Naive B cell (primary cell): ENCODE measurements at regions not wholly inside any gene's neighbourhood (a gene's known extent, or its start where the extent isn't known, plus 50 kb on each side); places are given as distances from the start of the nearest gene placed in this dataset.

Experiments
- ATAC-seq, 2 donors: fragments of 150-1000 bp; cut with Tn5 transposase; 2 replicates each; pipeline ENCODE4 v1.10.0; 2021; ENCODE audit warnings: low read depth in 2 of 2, mild to moderate bottlenecking in 2 of 2, moderate library complexity in 2 of 2
- DNase-seq: peaks from one replicate; pipeline ENCODE4 v3.0.0; 2022
- H3K27ac Mint-ChIP-seq, 6 donors: one replicate each; pipeline ENCODE4 v1.8.0; 2020 to 2022; ENCODE audit warnings: mild to moderate bottlenecking in 6 of 6, mixed read lengths in 6 of 6, moderate library complexity in 5 of 6, inconsistent platforms in 2 of 6
- H3K27me3 Mint-ChIP-seq, 3 donors: one replicate each; pipeline ENCODE4 v1.8.0; 2021 to 2022; ENCODE audit warnings: mixed read lengths in 3 of 3, mild to moderate bottlenecking in 1 of 3
- H3K36me3 Mint-ChIP-seq, 2 donors: one replicate each; pipeline ENCODE4 v1.8.0; 2020 to 2022; ENCODE audit warnings: mixed read lengths in 2 of 2, inconsistent platforms in 1 of 2, mild to moderate bottlenecking in 1 of 2
- H3K4me1 Mint-ChIP-seq, 3 donors: one replicate each; pipeline ENCODE4 v1.8.0; 2020 to 2022; ENCODE audit warnings: mixed read lengths in 3 of 3, inconsistent platforms in 1 of 3, mild to moderate bottlenecking in 1 of 3, moderate library complexity in 1 of 3
- H3K4me3 Mint-ChIP-seq, 8 donors: one replicate each; pipeline ENCODE4 v1.8.0; 2020 to 2022; ENCODE audit warnings: mild to moderate bottlenecking in 8 of 8, mixed read lengths in 8 of 8, moderate library complexity in 8 of 8, inconsistent platforms in 2 of 8
- H3K9me3 Mint-ChIP-seq, 7 donors: one replicate each; pipeline ENCODE4 v1.8.0; 2020 to 2022; ENCODE audit warnings: mixed read lengths in 7 of 7, mild to moderate bottlenecking in 5 of 7, inconsistent platforms in 2 of 7, moderate library complexity in 1 of 7

- Mint-ChIP-seq H3K27ac (no peak overlapping the region), H3K27me3 (no peaks in the 10 kb centered on the region), H3K9me3 (peaks cover 0 to 4% (median 0%) of the 10 kb centered on the region in 7 donors), H3K4me1 (no peaks in the 10 kb centered on the region), H3K4me3 (no peak overlapping the region), H3K36me3 (no peaks in the 10 kb centered on the region)
- no peak for ATAC-seq
- DNase-seq: no peak
Measured at GRCh38 chr5:155293605-155294178, 280.1 kb downstream of the KIF4B start.

- DNase-seq (no peak), ATAC-seq (no peak)
- H3K36me3 Mint-ChIP-seq: no peaks in the 10 kb centered on the region
- no peak overlapping the region for H3K4me3 Mint-ChIP-seq
- H3K27ac Mint-ChIP-seq: no peak overlapping the region
- H3K27me3 Mint-ChIP-seq: no peaks in the 10 kb centered on the region
- H3K9me3 Mint-ChIP-seq: peaks cover 0 to 4% (median 0%) of the 10 kb centered on the region in 7 donors
- H3K4me1 Mint-ChIP-seq: no peaks in the 10 kb centered on the region
Measured at GRCh38 chr5:155295111-155295510, 281.6 kb downstream of the KIF4B start.

GRCh38 chr5:155299386-155300005 lies 285.9 kb downstream of the KIF4B start:
- ATAC-seq (no peak), DNase-seq (no peak)
- H3K4me1 Mint-ChIP-seq: no peaks in the 10 kb centered on the region
- no peaks in the 10 kb centered on the region for H3K36me3 Mint-ChIP-seq
- no peak overlapping the region for H3K27ac Mint-ChIP-seq
- no peaks in the 10 kb centered on the region for H3K27me3 Mint-ChIP-seq
- no peak overlapping the region for H3K4me3 Mint-ChIP-seq
- peaks cover 0 to 4% (median 0%) of the 10 kb centered on the region in 7 donors for H3K9me3 Mint-ChIP-seq

GRCh38 chr5:155303120-155303519 lies 289.6 kb downstream of the KIF4B start:
- no peak overlapping the region for H3K27ac Mint-ChIP-seq
- H3K27me3 Mint-ChIP-seq: no peaks in the 10 kb centered on the region
- DNase-seq: no peak
- H3K4me1 Mint-ChIP-seq: no peaks in the 10 kb centered on the region
- H3K9me3 Mint-ChIP-seq: peaks cover 0 to 3% (median 0%) of the 10 kb centered on the region in 7 donors
- H3K4me3 Mint-ChIP-seq: no peak overlapping the region
- H3K36me3 Mint-ChIP-seq: no peaks in the 10 kb centered on the region
- ATAC-seq: no peak

DNA sequence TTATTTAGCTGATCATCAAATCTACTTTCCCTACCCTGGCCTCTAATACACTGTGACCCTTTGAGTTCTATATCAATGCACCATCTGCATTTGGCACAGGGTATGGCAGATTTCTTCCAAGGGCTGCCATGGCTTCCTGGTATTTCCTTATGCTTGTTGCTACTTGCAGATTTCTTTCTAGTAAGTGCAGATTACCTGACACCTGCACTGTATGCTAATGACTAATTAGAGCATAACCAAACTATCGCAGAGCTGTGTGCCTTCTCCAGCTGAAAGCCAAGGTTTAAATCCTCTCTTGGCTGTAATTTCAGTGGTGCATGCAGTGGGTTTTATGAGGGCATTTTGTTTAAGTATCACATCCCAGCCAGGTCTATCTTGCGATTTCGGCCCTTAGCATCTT lies 293.7 kb downstream of the KIF4B start:
- no peaks in the 10 kb centered on the region for H3K36me3 Mint-ChIP-seq
- peaks cover 0 to 3% (median 0%) of the 10 kb centered on the region in 7 donors for H3K9me3 Mint-ChIP-seq
- H3K27me3 Mint-ChIP-seq: peaks cover 0 to 3% (median 0%) of the 10 kb centered on the region in 3 donors
- DNase-seq: no peak
- H3K4me3 Mint-ChIP-seq: no peak overlapping the region
- no peak for ATAC-seq
- H3K4me1 Mint-ChIP-seq: no peaks in the 10 kb centered on the region
- no peak overlapping the region for H3K27ac Mint-ChIP-seq

- no peaks in the 10 kb centered on the region for H3K4me1 Mint-ChIP-seq
Measured at GRCh38 chr5:155308289-155308688, 294.7 kb downstream of the KIF4B start.

GRCh38 chr5:155309021-155309746 lies 295.6 kb downstream of the KIF4B start:
- ATAC-seq: no peak

More at GRCh38 chr5:155308289-155308688, 294.7 kb downstream of the KIF4B start:
- ATAC-seq: no peak
- Mint-ChIP-seq H3K27ac (peak overlapping the region in 1 of 6 donors; percentile 61), H3K36me3 (no peaks in the 10 kb centered on the region), H3K9me3 (peaks cover 0 to 8% (median 0%) of the 10 kb centered on the region in 7 donors), H3K4me3 (no peak overlapping the region), H3K27me3 (peaks cover 0 to 3% (median 0%) of the 10 kb centered on the region in 3 donors)
- DNase-seq: no peak

DNA sequence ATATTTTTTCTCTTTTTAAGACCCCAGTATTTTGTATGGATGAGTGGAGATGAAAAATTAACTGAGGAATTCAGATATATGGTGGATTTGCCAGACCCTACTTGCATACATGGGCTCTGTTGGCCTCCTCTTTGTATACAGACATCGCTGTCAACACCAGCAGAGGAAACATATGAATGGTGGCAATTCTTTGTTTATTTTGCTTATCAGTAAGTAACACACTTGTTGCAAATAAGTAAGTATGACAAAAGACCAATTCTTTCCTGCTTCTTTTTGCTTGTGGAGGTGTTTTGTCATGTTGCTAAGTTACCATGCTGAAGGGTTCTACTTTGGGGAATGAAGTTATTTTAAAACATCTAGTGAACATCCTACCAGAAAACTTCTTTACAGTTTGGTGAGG lies 298.2 kb downstream of the KIF4B start:
- DNase-seq: no peak
- ATAC-seq: no peak
- no peaks in the 10 kb centered on the region for H3K4me1 Mint-ChIP-seq
- H3K9me3 Mint-ChIP-seq: peaks cover 0 to 12% (median 0%) of the 10 kb centered on the region in 7 donors
- no peaks in the 10 kb centered on the region for H3K36me3 Mint-ChIP-seq
- H3K27ac Mint-ChIP-seq: no peak overlapping the region
- H3K27me3 Mint-ChIP-seq: peaks cover 0 to 3% (median 0%) of the 10 kb centered on the region in 3 donors
- H3K4me3 Mint-ChIP-seq: no peak overlapping the region

More at GRCh38 chr5:155309021-155309746, 295.6 kb downstream of the KIF4B start:
- Mint-ChIP-seq H3K4me1 (no peaks in the 10 kb centered on the region), H3K4me3 (no peak overlapping the region), H3K27ac (no peak overlapping the region), H3K27me3 (peaks cover 0 to 3% (median 0%) of the 10 kb centered on the region in 3 donors), H3K9me3 (peaks cover 0 to 8% (median 0%) of the 10 kb centered on the region in 7 donors), H3K36me3 (no peaks in the 10 kb centered on the region)
- DNase-seq: no peak

DNA sequence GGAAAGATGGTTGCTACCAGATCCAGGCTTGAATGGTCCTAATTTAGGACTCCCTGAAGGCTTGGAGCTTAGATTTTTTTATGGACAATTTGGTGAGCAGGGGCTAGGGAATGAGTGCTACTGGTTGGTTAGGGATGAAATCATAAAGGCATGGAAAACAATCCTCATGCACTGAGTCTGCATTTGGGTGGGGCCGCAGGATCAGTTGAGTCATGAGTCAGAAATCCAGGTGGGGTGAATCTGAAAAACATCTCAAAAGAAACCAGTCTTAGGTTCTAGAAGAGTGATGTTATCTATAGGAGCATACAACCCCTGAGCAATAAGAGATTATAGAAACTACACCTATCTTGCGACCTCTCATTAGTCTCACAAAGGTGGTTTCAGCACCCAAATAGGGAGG lies 300.0 kb downstream of the KIF4B start:
- Mint-ChIP-seq H3K36me3 (no peaks in the 10 kb centered on the region), H3K27ac (no peak overlapping the region), H3K27me3 (peaks cover 0 to 3% (median 0%) of the 10 kb centered on the region in 3 donors), H3K4me1 (no peaks in the 10 kb centered on the region), H3K9me3 (peaks cover 0 to 12% (median 4%) of the 10 kb centered on the region in 7 donors), H3K4me3 (no peak overlapping the region)
- no peak for ATAC-seq
- DNase-seq: no peak

- no peaks in the 10 kb centered on the region for H3K36me3 Mint-ChIP-seq
- no peaks in the 10 kb centered on the region for H3K4me1 Mint-ChIP-seq
- no peak for DNase-seq
- H3K9me3 Mint-ChIP-seq: peaks cover 0 to 14% (median 9%) of the 10 kb centered on the region in 7 donors
- no peak overlapping the region for H3K4me3 Mint-ChIP-seq
- no peak overlapping the region for H3K27ac Mint-ChIP-seq
- no peak for ATAC-seq
- H3K27me3 Mint-ChIP-seq: no peaks in the 10 kb centered on the region
Measured at GRCh38 chr5:155316070-155316714, 302.6 kb downstream of the KIF4B start.

DNA sequence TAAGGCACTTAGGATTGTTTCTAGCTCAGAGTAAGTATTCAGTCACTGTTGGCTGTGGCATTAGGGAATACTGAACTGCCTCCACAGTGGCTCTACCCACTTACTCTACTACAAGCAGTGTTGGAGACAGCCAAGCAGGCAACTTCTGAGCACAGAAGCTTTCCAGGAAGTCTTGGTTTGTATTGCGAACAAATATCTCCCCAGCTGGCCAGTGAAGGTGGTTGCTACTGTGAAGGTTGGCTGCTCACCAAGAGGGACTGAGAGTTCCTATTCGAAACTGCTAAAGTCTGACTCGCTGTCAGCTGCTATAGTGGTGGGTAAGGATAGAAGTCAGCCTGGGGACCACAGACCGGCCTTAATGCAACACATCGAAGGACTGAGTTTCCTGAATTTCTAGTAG lies 319.1 kb downstream of the KIF4B start:
- H3K36me3 Mint-ChIP-seq: no peaks in the 10 kb centered on the region
- H3K4me3 Mint-ChIP-seq: no peak overlapping the region

GRCh38 chr5:155342956-155343355 lies 329.4 kb downstream of the KIF4B start:
- Mint-ChIP-seq H3K27ac (no peak overlapping the region), H3K9me3 (peaks cover 0 to 13% (median 4%) of the 10 kb centered on the region in 7 donors), H3K27me3 (no peaks in the 10 kb centered on the region)

More for the DNA sequence above, 319.1 kb downstream of the KIF4B start:
- H3K27me3 Mint-ChIP-seq: no peaks in the 10 kb centered on the region
- peaks cover 0 to 5% (median 0%) of the 10 kb centered on the region in 7 donors for H3K9me3 Mint-ChIP-seq
- no peak for DNase-seq
- no peak overlapping the region for H3K27ac Mint-ChIP-seq
- ATAC-seq: no peak
- H3K4me1 Mint-ChIP-seq: no peaks in the 10 kb centered on the region

DNA sequence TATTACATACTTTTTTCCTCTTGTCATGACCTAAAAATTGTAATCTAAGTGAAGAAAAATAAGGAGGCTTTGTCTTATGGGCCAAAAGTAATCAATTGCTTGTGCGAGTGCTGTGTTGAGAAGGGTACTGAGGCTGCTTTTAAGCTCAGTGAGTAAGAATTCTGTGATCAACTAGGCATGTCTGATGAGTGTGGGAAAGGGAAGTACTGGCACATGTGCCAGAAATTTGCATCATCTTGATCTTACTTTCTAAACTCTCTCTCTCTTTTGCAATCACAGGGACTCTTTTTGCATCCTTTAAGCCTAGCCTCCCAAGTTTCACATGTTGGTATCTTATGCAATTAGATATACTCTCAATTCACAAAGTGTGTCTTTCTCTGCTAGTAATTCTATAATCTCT lies 329.9 kb downstream of the KIF4B start:
- H3K4me3 Mint-ChIP-seq: no peak overlapping the region
- no peak for ATAC-seq
- no peaks in the 10 kb centered on the region for H3K4me1 Mint-ChIP-seq
- no peaks in the 10 kb centered on the region for H3K36me3 Mint-ChIP-seq
- peaks cover 0 to 18% (median 4%) of the 10 kb centered on the region in 7 donors for H3K9me3 Mint-ChIP-seq
- no peaks in the 10 kb centered on the region for H3K27me3 Mint-ChIP-seq
- no peak overlapping the region for H3K27ac Mint-ChIP-seq
- DNase-seq: no peak

More at GRCh38 chr5:155342956-155343355, 329.4 kb downstream of the KIF4B start:
- ATAC-seq: no peak
- no peak for DNase-seq
- Mint-ChIP-seq H3K36me3 (no peaks in the 10 kb centered on the region), H3K4me1 (no peaks in the 10 kb centered on the region), H3K4me3 (no peak overlapping the region)
